Skeletal muscle satellite cell (primary cell): ENCODE measurements at regions not wholly inside any gene's neighbourhood (a gene's known extent, or its start where the extent isn't known, plus 50 kb on each side); places are given as distances from the start of the nearest gene placed in this dataset. TPM values are rescaled to one million over a fixed set of nuclear protein-coding genes. Genes with fewer than 3 reads are reported as not detected.

Experiments used
- H3K27me3 ChIP-seq: 2 replicates; pipeline ENCODE4 v1.7.0; 2013; ENCODE audit warnings: low read length; ENCODE audit not compliant: control insufficient read depth, insufficient read depth
- H3K36me3 ChIP-seq: 2 replicates; pipeline ENCODE4 v1.7.0; 2013; ENCODE audit warnings: mild to moderate bottlenecking, control low read depth, low read length; ENCODE audit not compliant: insufficient read depth
- H3K4me1 ChIP-seq: 2 replicates; pipeline ENCODE4 v1.7.0; 2013; ENCODE audit warnings: low read length; ENCODE audit not compliant: control insufficient read depth, insufficient read depth
- H3K4me2 ChIP-seq: 2 replicates; pipeline ENCODE4 v1.7.0; 2013; ENCODE audit warnings: mild to moderate bottlenecking, low read length
- H3K4me3 ChIP-seq: 2 replicates; pipeline ENCODE4 v1.7.0; 2013; ENCODE audit warnings: low read length
- H3K9ac ChIP-seq: 2 replicates; pipeline ENCODE4 v1.7.0; 2013; ENCODE audit warnings: mild to moderate bottlenecking, low read depth, low read length, moderate library complexity
- H3K9me3 ChIP-seq: replicated peaks from 2 replicates; pipeline ENCODE4 v1.7.0; 2013; ENCODE audit warnings: mild to moderate bottlenecking, control low read depth, low read length
- small RNA-seq: library from RNA; depleted of rRNA; stranded (forward); fragments of <200 nt; gene quantifications from one replicate; pipeline ENCODE3, GENCODE V24; 2012

DNA sequence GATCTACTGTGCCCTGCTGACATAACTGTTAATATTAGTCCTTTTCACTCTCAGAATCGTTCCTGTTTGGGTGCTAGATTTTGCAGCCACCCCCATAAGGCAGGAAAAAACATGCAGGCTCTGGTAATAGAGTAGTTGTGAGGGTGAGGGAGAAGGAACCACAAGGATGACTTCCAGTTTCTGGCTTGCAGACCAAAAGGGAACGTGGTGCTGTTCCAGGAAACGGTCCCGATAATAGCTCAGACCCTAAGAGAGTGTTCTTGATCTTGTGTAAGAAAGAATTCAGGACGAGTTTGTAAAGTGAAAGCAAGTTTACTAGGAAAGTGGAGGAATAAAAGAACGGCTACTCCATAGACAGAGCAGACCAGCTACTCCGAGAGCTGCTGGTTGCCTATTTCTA lies 50.7 kb upstream of the RHOU start:
- no peak overlapping the region for H3K4me3 ChIP-seq
- no peak overlapping the region for H3K9ac ChIP-seq
- no peak overlapping the region for H3K4me2 ChIP-seq
- H3K4me1 ChIP-seq, result no peaks in the 10 kb centered on the region
- H3K9me3 ChIP-seq, result no peaks in the 10 kb centered on the region
- no peaks in the 10 kb centered on the region for H3K36me3 ChIP-seq
- H3K27me3 ChIP-seq, result peaks cover 2% of the 10 kb centered on the region

DNA sequence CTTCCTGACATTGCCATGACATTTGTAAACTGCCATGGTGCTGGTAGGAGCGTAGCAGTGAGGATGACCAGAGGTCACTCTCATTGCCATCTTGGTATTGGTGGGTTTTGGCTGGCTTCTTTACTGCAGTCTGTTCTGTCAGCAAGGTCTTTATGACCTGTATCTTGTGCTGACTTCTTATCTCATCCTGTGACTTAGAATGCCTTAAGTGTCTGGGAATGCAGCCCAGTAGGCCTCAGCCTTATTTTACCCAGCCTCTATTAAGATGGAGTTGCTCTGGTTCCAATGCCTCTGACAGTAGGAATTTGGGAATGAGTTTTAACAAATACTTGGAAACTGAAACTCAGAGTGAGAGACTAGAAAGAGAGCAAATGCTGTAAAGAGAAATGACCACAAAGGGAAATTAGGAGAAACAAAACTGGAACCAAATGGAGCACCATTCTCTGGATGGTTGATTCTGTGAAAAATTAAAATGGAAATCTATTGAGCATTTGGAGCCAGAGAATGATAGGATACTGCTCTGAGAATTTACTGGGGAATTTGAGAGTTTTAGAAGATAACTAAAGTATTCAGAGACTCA lies 50.1 kb upstream of the RHOU start:
- Histone ChIP-seq H3K4me2 (no peak overlapping the region), H3K9ac (no peak overlapping the region), H3K4me3 (no peak overlapping the region), H3K4me1 (no peaks in the 10 kb centered on the region), H3K9me3 (no peaks in the 10 kb centered on the region), H3K27me3 (peaks cover 2% of the 10 kb centered on the region), H3K36me3 (no peaks in the 10 kb centered on the region)

Small RNA genes in the stretch of these regions (small RNA-seq; reads per million reads assigned to genes)
- gene RF00432, result not detected
- gene RNA5S10, result not detected
- not detected for gene RNA5S11
- not detected for gene RNA5S12
- not detected for gene RNA5S13
- gene RNA5S14, result not detected
- not detected for gene RNA5S15
- gene RNA5S16, result not detected
- gene RNA5S17, result not detected
- gene RNA5S2, result not detected
- gene RNA5S3, result not detected
- gene RNA5S4, result not detected
- not detected for gene RNA5S5
- not detected for gene RNA5S6
- not detected for gene RNA5S7
- not detected for gene RNA5S8
- gene RNA5S9, result not detected
- gene RNA5SP18, result not detected
